Renal cortical epithelial cell (primary cell): ENCODE measurements at regions not wholly inside any gene's neighbourhood (a gene's known extent, or its start where the extent isn't known, plus 50 kb on each side); places are given as distances from the start of the nearest gene placed in this dataset.
A peak's percentile ranks its signal among the peaks of the same experiment; 100 is the strongest.

ENCODE experiments used
- DNase-seq: peaks from one replicate; pipeline ENCODE4 v3.0.0-alpha.2; 2011; ENCODE audit warnings: low read depth

DNA sequence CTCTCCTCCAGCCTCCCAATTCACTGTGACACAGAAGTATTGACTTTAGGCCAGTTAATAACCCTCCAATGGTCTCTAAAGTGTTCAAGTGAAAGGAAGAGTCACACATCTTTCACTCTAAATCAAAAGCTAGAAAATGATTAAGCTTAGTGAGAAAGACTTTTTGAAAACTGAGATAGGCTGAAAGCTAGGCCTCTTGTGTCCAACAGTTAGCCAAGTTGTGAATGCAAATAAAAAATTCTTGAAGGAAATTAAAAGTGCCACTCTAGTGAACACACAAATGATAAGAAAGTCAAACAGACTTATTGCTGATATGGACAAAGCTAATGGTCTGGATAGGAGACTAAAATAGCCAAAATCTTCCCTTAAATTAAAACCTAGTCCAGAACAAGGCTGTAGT, 687.2 kb downstream of the TRIML1 start:
- DNase-seq, result no peak

DNA sequence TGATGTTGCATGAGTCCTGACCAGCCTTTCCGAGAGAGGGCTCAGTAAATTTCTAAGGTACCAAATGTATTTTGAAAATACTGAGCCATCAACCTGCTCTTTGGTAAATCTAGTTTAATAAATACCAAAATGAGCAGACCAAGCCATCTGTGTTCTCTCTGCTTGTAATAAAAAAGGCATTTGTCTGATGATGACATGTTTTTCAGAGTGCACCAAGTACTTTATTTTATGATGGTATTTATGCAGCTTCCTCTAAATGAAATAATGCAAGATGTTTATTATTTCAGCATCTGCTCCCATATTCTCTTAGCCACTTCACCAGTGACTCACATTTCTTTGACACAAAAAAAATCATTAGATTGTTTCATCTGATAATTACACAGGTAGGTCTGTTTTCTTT, 700.5 kb downstream of the TRIML1 start:
- DNase-seq, result no peak

DNA sequence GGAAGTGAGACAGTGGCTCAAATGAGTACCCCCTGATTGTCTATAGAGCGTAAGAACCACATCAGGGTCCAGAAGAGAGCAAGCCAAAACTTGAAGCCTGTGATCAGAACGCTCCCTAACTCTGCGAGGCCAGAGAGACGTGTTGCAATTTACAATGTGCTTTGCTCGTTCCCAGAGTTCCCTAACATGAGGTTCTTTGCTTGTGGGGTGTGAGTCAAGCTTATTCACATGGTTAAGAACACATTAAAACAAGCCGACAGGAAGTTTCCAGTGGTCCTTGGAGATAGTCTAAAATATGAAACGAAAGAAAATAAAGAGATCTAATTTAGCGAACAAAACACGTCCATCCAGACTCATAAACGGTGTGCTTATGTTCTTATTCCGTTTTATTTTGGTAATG, 702.3 kb downstream of the TRIML1 start:
- peak; percentile 27 for DNase-seq

DNA sequence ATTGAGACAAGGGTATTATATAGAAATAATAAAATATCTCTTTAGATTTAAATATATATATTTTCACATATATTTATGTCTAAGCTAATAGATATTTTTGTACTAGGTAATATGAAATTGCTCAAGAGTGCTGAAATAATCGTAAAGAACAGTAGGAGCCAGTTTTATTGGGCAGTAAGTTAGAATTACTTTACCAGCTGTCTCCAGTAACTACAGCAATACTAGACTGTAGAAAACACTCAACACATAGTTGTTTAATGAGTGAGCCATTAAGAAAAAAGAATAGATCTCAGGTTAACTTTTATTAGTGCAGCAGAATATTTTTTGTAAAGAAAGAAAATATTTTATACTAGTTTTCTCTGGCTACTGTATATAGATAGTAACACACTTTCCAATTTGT, 715.2 kb downstream of the TRIML1 start:
- DNase-seq, result peak; percentile 66

DNA sequence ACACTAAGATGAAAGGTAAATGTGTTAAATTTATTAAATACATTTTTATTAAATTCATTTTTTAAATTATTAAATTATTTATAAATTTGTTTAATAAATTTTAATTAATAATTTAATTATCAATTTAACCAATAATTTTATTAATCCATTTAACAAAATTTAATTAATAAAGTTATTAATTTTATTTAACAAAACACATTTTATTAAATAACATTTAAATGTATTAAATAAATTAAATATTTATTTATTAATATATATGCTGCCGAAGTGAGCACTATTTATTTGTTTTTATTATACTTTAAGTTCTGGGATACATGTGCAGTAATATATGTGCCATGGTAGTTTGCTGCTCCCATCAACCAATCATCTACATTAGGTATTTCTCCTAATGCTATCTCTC, 719.5 kb downstream of the TRIML1 start:
- DNase-seq, result no peak

DNA sequence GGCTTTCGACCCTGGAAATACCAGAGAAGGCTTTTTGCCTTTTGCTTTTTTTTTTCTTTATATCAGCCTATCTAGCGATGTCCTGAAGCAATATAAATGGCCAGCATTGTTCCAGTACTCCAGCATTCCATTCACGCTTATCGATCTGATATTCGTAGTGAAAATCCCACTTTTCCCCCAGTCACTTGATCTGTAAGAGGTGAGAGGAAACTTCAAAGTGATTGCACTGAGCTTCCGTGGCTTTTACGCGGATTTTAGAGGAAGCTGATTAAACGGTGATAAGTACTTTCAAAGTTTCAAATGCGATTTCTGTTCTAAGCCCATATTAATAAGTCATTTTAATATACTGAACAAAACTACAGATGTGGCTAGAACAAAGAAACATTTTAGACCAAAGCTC, 725.5 kb downstream of the TRIML1 start:
- DNase-seq, result no peak

DNA sequence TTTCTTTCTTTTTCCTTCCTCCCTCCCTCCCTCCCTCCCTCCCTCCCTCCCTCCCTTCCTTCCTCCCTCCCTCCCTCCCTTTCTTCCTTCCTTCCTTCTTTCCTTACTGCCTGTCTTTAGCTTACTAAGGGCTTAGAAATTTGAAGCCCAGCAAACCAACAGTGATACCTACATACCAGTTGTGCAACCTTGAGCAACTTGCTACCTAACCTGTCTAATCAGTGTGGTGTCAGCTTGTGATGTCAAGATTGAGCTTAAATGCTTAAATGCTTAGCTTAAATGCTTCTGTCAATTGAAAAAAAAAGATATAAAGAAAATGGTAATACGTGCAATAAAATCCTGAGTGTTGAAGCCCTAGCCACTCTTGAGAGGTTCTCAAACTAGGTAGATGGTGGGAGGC, 728.6 kb downstream of the TRIML1 start:
- peak; percentile 16 for DNase-seq

DNA sequence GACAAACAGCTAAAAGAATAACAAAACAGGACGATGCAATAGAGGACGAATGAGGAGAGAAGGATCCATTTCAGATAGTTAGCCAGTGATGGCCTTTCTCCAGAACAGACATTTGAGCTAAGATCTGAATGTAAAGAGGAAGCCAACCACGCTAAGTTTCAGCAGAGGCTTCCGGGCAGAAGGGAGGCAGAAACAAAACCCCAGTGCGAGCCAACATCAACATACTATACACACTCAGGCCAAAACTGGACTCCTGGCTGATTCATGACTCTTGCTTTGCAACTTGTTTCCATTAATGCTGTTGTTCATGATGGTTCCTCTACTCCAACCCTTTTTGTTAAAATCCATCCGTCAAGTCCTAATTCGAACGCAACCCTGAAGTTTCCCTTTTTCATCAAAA, 730.3 kb downstream of the TRIML1 start:
- DNase-seq, result peak; percentile 1

DNA sequence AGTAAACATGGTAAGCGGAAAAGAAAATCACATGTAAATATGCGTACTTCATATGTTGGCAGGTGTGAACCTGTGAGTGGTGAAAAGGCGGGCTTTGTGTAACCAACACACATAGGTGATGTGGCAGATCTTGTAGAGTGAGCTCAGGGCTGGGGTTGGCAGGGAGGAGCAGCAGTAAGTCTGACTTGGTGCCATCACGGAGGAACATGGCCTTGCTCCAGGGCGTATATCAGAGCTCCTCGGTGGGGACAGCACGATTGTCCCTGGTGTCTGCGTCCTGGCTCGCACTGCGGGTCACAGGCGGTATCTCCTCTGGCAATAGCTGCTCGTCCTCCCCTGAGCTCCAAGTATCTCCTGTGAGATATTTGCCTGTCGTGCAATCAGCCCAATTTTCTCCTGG, 733.6 kb downstream of the TRIML1 start:
- no peak for DNase-seq

DNA sequence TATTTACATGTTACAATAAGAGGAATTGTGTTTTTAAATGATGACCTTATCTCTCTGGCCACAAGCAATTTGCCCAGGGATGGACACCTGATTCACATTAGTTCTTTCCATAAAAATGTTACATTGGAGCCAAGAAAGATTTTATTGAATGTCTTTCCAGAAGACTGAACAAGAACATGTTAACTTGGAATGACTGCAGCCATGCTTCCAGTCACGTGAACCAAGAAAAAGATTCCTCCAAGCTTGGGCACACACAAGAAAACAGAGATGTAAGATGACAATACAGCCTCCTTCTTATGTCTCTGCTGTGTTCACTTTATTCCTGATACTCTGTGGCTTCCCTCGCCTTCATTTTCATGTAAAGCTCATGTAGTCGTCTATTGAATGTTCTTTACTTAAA, 737.6 kb downstream of the TRIML1 start:
- no peak for DNase-seq

DNA sequence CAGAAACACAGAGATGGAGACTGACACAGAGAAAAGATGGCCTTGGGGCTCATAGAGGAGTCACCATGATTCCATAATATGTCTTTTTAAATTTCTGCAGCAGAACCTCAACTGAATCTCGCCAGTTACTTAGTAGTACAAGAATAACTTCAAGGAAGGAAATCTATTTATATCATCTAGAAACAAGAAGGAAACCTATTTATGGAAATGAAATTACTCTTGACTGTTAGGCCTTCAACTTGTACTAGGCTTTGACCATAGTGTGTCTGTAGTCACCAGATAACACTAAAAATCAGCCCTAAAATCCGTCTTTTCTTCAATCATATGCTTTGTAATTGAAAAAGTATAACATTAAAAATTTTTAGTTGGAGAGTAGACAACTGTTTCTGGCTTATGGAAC, 740.4 kb downstream of the TRIML1 start:
- DNase-seq, result no peak

DNA sequence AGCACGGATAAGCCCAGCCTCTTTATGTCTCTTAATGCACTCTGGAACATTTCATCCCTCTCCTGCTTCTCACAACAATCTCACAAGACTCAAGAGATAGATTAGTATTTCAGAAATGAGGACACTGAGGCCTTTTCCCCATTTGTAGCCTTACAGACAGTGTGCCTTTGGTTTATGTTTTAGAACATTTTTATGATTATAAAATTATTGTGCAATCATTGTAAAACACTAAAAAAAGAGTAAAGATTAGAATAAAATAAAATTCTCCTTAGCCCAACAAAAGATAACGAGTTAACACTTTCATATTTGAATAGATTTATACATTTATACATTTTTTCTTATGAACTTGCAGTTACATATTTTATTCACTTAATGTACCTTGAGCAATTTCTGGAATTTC, 748.7 kb downstream of the TRIML1 start:
- DNase-seq, result no peak

DNA sequence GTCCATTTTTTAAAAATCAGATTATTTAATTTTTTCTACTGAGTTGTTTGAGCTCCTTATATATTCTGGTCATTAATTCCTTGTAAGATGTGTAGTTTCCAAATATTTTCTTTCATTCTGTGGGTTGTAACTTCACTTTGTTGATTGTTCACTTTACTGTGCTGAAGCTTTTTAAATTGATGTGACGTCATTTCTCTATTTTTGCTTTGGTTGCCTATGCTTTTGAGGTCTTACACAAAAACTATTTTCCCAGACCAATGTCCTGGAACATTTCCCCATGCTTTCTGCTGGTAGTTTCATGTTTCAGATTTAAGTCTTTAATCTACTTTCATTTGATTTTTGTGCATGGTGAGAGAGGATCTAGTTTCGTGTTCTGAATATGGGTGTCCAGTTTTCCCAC, 753.6 kb downstream of the TRIML1 start:
- DNase-seq, result no peak

DNA sequence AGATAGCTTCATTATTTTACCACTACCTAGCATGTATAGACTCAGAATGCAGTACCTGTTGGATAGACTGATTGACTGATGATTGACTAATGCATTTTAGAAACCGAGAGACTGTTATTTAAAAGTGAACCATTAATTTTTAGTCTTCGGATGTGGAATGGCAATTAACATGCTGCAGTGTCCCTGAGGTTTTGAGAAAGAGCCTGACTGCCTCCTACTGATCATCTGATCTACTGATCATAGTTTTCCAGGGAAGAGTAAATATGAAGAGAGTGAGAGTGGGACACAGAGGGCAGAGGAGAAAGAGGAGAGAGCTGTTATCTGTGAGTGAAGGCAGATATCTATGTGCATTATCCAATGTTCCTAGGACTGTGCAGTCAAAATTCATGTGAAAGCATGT, 764.7 kb downstream of the TRIML1 start:
- DNase-seq, result peak; percentile 36

DNA sequence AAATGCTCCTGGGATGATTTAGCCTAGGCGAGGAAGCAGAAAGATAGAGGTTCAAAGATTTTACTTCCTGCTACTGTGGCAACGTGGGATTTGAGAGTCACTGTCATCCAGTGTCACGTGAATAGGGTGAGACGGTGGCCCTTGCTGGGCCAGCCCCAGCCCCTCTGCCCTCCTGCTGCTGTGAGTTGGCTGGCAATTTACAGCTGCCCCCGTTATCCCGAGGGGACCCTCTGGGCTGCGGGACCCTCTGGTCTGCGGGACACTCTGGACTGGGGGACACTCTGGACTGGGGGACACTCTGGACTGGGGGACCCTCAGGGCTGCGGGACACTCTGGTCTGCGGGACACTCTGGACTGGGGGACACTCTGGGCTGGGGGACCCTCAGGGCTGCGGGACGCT, 765.4 kb downstream of the TRIML1 start:
- no peak for DNase-seq

DNA sequence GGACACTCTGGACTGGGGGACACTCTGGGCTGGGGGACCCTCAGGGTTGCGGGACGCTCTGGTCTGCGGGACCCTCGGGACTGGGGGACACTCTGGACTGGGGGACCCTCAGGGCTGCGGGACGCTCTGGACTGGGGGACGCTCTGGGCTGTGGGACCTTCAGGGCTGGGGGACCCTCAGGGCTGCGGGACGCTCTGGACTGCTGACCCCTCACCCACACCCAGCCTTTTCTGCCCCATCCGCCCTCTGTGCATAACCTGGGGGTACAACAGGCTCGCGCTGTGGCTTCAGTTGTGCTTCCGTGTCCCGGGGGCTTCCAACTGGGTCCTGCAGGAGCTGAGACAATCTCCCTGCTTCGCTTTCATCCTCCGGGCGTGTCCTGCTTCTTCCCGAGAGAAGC, 766.0 kb downstream of the TRIML1 start:
- no peak for DNase-seq

DNA sequence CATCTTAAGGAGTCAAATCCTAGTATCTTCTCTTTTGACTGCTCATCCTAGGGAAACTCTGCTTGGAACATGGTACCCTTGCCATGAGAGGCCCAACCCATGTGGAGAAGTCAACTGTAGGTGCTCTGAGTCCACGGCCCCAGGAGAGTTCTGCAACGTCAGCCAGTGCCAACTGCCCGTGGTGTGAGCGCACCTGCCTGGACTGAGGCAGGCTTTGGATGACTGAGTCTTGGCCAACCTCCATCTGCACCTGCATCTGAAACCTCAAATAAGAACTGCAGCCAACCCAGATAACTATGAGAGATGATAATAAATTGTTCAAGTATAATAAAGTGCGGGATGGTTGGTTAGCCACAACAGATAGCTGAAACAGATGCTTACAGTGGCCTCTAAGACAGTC, 772.0 kb downstream of the TRIML1 start:
- no peak for DNase-seq

DNA sequence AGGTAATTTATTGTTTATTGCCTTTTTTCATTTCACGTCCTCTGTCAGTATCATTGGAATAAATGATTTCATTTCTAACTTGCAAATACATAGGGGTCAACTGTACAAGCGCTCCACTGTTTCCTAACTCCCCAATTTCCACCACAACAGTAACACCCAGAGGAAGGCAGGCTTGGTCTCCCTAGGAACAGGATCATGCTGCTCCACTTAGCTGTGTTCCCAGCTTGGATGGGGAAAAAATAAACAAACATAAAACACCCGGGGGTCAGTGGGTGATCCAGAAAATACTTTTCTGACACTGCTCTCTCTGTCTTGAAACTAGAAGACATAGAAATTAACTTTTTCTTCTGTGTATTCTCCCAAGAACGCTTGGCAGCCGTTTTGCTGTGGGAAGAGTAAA, 772.5 kb downstream of the TRIML1 start:
- DNase-seq, result no peak

DNA sequence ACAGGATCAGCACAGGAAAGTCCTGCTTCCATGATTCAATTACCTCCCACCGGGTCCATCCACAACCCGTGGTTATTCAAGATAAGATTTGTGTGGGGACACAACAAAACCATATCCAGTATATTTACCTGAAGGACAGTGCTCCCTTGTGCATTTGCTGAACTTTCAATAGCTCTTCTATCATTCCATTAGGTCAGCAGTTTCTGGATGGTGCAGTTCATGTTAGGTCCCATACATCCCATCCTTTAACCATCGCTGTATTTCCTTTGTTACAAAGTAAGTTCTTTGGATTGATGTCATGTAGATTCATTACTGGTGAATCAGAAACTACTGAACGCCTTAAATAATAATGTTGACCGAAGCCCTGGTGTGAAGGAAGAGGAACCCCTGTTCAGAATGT, 775.9 kb downstream of the TRIML1 start:
- DNase-seq, result no peak

DNA sequence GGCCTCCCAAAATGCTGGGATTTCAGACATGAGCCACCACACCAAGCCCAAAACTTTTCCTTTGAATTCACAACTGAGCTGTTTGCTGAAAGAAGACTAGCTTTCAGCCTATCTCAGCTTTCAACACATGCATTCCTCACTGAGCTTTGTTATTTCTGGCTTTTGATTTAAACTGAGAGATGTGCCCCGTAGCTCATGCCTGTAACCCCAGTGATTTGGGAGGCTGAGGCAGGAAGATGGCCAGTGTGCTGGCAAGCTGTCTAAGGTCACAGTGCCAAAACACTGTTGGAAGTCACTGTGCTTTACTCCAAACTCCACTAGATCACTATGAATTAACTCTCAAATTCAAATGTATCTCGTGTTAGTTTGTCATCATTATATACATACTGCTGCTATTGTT, 779.5 kb downstream of the TRIML1 start:
- DNase-seq, result no peak

DNA sequence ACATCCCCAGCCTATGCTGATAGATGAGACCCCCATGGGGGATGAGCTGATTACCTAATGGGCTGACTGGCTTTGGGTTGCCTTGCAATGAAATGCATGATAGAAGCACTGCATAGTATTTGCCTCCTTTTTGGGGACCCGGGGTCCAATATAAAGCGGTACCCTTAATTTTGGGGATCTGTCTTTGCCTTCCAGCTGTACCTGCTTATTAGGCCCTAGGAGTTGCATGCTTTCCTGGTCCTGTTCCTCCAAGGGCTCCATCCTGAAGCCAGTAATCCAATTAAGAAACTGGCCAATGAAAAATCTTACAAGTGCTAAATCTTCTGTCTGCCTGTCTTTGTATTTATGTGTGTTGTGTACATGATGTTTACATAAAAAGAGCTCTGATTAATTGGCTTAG, 791.6 kb downstream of the TRIML1 start:
- no peak for DNase-seq

DNA sequence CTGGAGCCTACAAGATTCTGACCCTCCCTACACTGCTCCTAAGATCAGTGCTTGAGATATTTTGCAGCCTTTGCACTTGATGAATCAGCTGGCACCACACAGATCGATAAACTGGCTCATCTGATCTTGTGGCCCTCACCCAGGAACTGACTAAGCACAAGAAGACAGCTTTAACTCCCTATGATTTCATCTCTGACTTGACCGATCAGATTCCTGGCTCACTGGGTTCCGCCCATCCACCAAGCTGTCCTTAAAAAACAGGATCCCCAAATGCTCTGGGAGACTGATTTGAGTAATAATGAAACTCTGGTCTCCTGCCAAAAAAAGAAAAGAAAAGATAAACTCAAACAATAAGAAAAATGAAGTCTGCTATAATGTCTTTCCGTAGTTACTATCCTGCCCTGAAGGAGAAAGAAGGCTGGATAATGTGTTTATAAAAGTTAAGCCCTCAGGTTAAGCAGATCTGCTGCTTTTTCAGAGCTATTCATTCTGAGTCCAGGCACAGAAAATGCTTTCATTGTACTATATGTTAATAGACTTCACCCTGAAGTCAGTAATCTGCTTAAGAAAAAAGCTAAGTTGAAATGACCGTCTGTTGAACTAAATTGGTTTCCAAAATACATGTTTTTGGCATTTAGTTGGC, 795.2 kb downstream of the TRIML1 start:
- peak; percentile 57 for DNase-seq

DNA sequence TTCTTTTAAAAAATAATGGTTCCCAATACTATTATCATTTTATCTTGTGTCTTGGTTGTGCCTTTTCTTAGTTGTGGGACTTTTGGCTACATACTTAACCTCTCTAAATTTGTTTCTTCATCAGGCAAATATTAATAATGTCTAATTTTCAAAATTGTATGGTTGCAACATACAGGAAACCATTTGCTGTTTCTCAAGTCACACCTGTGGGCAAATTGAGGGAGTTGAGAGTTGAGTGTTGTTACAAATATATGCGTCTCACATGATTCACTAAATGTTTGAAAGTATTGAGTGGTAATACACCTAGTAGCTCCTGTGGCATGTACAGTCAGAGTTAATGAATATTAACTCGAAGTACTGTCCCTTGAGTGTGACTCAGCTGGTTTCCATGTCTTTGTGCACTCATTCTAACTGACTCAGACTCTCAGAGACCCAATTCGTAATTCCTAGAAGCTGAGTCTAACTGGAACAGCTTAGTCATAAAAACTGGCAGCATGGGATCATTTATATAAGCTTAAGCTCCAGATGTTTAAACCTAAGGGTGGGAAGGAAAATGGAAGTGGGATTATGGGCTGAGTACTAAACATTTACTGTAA, 802.4 kb downstream of the TRIML1 start:
- DNase-seq, result peak; percentile 100

DNA sequence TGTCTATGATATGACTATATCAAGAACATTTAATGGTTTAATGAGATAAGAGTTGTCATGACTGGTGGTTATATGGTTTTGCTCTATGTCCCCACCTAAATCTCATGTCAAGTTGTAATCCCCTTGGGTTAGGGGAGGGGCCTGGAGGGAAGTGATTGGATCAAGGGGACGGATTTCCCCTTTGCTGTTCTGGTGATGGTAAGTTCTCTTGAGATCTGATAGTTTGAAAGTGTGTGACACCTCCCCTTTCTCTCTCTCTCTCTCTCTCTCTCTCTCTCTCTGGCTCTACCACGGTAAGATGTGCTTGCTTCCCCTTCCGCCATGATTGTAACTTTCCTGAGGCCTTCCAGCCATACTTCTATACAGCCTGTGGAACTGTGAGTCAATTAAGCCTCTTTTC, 803.4 kb downstream of the TRIML1 start:
- DNase-seq, result no peak
